HEK293 (cell line): ENCODE measurements at regions not wholly inside any gene's neighbourhood (a gene's known extent, or its start where the extent isn't known, plus 50 kb on each side); places are given as distances from the start of the nearest gene placed in this dataset.

ENCODE experiments used
- CTCF ChIA-PET: fragments of 350-600 bp; formaldehyde crosslinking; extraction: SDS; loops from one replicate; lab custom pipeline; 2021; ENCODE audit warnings: antibody characterized with exemption; lab: Yijun Ruan, JAX
- POLR2A ChIA-PET: fragments of 300-600 bp; formaldehyde crosslinking; extraction: SDS; loops from one replicate; lab custom pipeline; 2020; ENCODE audit warnings: antibody characterized with exemption, inconsistent platforms; lab: Yijun Ruan, JAX
- H3K27ac ChIP-seq: fragments of 200-500 bp; sonication (Bioruptor generic); 2 replicates; pipeline ENCODE4 v1.5.1; 2014; ENCODE audit warnings: low read depth, low read length, control low read depth, inconsistent platforms; ENCODE audit errors: extremely low read depth
- H3K36me3 ChIP-seq, 2 experiments: fragments of 200-500 bp in 1 of 2; sonication (Bioruptor generic) in 1 of 2; 1 replicate in 1 of 2; 2 replicates in 1 of 2; pipeline ENCODE4 v1.5.1; 2014 to 2017; ENCODE audit warnings: inconsistent platforms in 2 of 2, low read length in 2 of 2; ENCODE audit not compliant: control insufficient read depth in 2 of 2, insufficient read depth in 1 of 2
- H3K4me1 ChIP-seq: fragments of 200-500 bp; sonication (Bioruptor generic); 2 replicates; pipeline ENCODE4 v1.5.1; 2014; ENCODE audit warnings: mild to moderate bottlenecking, low read length, inconsistent platforms; ENCODE audit not compliant: control insufficient read depth, insufficient read depth
- H3K4me3 ChIP-seq: 2 replicates; pipeline ENCODE4 v1.5.1; 2011; ENCODE audit warnings: low read depth, mild to moderate bottlenecking, control low read depth, low read length, moderate library complexity
- H3K9me3 ChIP-seq: fragments of 200-500 bp; sonication (Bioruptor generic); 2 replicates; pipeline ENCODE4 v1.5.1; 2014; ENCODE audit warnings: low read depth, low read length, inconsistent platforms; ENCODE audit not compliant: control insufficient read depth, insufficient read depth
- KLF1 ChIP-seq: fragments of 450-650 bp; formaldehyde crosslinking; IDR thresholded peaks from 2 replicates; pipeline ENCODE4 v1.5.1; 2016; ENCODE audit warnings: missing biosample characterization, missing genetic modification characterization
- KLF17 ChIP-seq: fragments of 450-650 bp; formaldehyde crosslinking; IDR thresholded peaks from 2 replicates; pipeline ENCODE4 v1.5.1; 2016; ENCODE audit warnings: missing biosample characterization, missing genetic modification characterization
- YY1 ChIP-seq: fragments of 450-650 bp; formaldehyde crosslinking; IDR thresholded peaks from 2 replicates; pipeline ENCODE4 v1.5.1; 2018; ENCODE audit warnings: missing biosample characterization, missing genetic modification characterization
- ZBTB48 ChIP-seq: fragments of 450-650 bp; formaldehyde crosslinking; IDR thresholded peaks from 2 replicates; pipeline ENCODE4 v1.5.1; 2016; ENCODE audit warnings: missing biosample characterization, missing genetic modification characterization
- ZFHX2 ChIP-seq: fragments of 450-650 bp; formaldehyde crosslinking; conservative IDR thresholded peaks from 2 replicates; pipeline ENCODE4 v1.5.1; 2016; ENCODE audit warnings: missing biosample characterization, missing genetic modification characterization
- ZFP37 ChIP-seq: fragments of 450-650 bp; formaldehyde crosslinking; IDR thresholded peaks from 2 replicates; pipeline ENCODE4 v1.5.1; 2016; ENCODE audit warnings: missing biosample characterization, missing genetic modification characterization
- ZNF114 ChIP-seq: fragments of 450-650 bp; formaldehyde crosslinking; IDR thresholded peaks from 2 replicates; pipeline ENCODE4 v1.5.0; 2017; ENCODE audit warnings: missing biosample characterization, missing genetic modification characterization
- ZNF121 ChIP-seq: fragments of 450-650 bp; formaldehyde crosslinking; IDR thresholded peaks from 2 replicates; pipeline ENCODE4 v1.5.1; 2016; ENCODE audit warnings: missing biosample characterization, missing genetic modification characterization
- ZNF366 ChIP-seq: fragments of 450-650 bp; formaldehyde crosslinking; conservative IDR thresholded peaks from 2 replicates; pipeline ENCODE4 v1.5.1; 2016; ENCODE audit warnings: missing biosample characterization, missing genetic modification characterization
- ZNF398 ChIP-seq: fragments of 450-650 bp; formaldehyde crosslinking; IDR thresholded peaks from 2 replicates; pipeline ENCODE4 v1.5.1; 2017; ENCODE audit warnings: missing biosample characterization, missing genetic modification characterization
- ZNF529 ChIP-seq: fragments of 450-650 bp; formaldehyde crosslinking; IDR thresholded peaks from 2 replicates; pipeline ENCODE4 v1.5.1; 2017; ENCODE audit warnings: missing genetic modification characterization, missing biosample characterization; ENCODE audit not compliant: insufficient replicate concordance
- ZNF561 ChIP-seq: fragments of 450-650 bp; IDR thresholded peaks from 2 replicates; pipeline ENCODE4 v1.5.1; 2018; ENCODE audit warnings: missing biosample characterization, missing genetic modification characterization, borderline replicate concordance
- ZNF621 ChIP-seq: fragments of 450-650 bp; formaldehyde crosslinking; IDR thresholded peaks from 2 replicates; pipeline ENCODE4 v1.5.1; 2017; ENCODE audit warnings: missing biosample characterization, missing genetic modification characterization
- ZNF624 ChIP-seq: fragments of 450-650 bp; formaldehyde crosslinking; IDR thresholded peaks from 2 replicates; pipeline ENCODE4 v1.5.1; 2017; ENCODE audit warnings: missing biosample characterization, missing genetic modification characterization
- ZNF629 ChIP-seq: fragments of 450-650 bp; formaldehyde crosslinking; IDR thresholded peaks from 2 replicates; pipeline ENCODE4 v1.5.1; 2017; ENCODE audit warnings: missing biosample characterization, missing genetic modification characterization
- ZNF785 ChIP-seq: fragments of 450-650 bp; formaldehyde crosslinking; IDR thresholded peaks from 2 replicates; pipeline ENCODE4 v1.5.1; 2016; ENCODE audit warnings: missing biosample characterization, missing genetic modification characterization
- TF ChIP-seq, protein P1 (sequence below): fragments of 450-650 bp; formaldehyde crosslinking; IDR thresholded peaks from 2 replicates; pipeline ENCODE4 v1.5.1; 2016; ENCODE audit warnings: missing biosample characterization, missing genetic modification characterization, borderline replicate concordance
- TF ChIP-seq, protein P2 (sequence below): fragments of 450-650 bp; formaldehyde crosslinking; IDR thresholded peaks from 2 replicates; pipeline ENCODE4 v1.5.1; 2016; ENCODE audit warnings: missing biosample characterization, missing genetic modification characterization
- TF ChIP-seq, protein P3 (sequence below): fragments of 450-650 bp; formaldehyde crosslinking; IDR thresholded peaks from 2 replicates; pipeline ENCODE4 v1.5.1; 2016; ENCODE audit warnings: missing biosample characterization, missing genetic modification characterization
- TF ChIP-seq, protein P4 (sequence below): fragments of 450-650 bp; IDR thresholded peaks from 2 replicates; pipeline ENCODE4 v1.5.1; 2018; ENCODE audit warnings: missing biosample characterization, missing genetic modification characterization

DNA sequence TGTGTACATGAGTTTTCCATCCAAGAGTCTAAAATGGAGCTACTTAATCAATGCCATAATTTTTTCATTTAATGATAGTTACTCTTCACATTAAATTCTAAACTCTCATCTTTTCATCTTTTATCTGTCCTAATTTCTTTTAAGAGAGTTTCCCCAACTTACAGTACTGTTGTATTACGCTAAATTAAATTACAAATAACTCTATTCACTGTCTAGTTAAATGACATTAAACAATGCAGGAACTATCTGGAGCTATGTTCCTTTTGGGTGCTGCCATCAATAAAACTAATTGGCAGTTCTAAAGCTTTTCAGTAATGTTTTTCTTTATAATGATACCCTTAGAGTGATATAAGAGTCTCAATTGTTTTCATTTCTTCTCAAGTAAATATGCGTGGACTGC is 227.6 kb downstream of the ANKRD50 start (continued):
- TF ChIP-seq KLF17 (tag by site-specific recombination) (no peak), ZNF621 (tag by site-specific recombination) (no peak), ZNF629 (no peak), ZNF114 (tag by site-specific recombination) (no peak), YY1 (tag by site-specific recombination) (no peak)
- TF ChIP-seq, protein P1, sequence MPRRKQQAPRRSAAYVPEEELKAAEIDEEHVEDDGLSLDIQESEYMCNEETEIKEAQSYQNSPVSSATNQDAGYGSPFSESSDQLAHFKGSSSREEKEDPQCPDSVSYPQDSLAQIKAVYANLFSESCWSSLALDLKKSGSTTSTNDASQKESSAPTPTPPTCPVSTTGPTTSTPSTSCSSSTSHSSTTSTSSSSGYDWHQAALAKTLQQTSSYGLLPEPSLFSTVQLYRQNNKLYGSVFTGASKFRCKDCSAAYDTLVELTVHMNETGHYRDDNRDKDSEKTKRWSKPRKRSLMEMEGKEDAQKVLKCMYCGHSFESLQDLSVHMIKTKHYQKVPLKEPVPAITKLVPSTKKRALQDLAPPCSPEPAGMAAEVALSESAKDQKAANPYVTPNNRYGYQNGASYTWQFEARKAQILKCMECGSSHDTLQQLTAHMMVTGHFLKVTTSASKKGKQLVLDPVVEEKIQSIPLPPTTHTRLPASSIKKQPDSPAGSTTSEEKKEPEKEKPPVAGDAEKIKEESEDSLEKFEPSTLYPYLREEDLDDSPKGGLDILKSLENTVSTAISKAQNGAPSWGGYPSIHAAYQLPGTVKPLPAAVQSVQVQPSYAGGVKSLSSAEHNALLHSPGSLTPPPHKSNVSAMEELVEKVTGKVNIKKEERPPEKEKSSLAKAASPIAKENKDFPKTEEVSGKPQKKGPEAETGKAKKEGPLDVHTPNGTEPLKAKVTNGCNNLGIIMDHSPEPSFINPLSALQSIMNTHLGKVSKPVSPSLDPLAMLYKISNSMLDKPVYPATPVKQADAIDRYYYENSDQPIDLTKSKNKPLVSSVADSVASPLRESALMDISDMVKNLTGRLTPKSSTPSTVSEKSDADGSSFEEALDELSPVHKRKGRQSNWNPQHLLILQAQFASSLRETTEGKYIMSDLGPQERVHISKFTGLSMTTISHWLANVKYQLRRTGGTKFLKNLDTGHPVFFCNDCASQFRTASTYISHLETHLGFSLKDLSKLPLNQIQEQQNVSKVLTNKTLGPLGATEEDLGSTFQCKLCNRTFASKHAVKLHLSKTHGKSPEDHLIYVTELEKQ: no peak
- TF ChIP-seq, protein P2, sequence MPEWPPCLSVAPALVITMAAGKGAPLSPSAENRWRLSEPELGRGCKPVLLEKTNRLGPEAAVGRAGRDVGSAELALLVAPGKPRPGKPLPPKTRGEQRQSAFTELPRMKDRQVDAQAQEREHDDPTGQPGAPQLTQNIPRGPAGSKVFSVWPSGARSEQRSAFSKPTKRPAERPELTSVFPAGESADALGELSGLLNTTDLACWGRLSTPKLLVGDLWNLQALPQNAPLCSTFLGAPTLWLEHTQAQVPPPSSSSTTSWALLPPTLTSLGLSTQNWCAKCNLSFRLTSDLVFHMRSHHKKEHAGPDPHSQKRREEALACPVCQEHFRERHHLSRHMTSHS: no peak
- TF ChIP-seq, all 188 proteins: peak for 0

DNA sequence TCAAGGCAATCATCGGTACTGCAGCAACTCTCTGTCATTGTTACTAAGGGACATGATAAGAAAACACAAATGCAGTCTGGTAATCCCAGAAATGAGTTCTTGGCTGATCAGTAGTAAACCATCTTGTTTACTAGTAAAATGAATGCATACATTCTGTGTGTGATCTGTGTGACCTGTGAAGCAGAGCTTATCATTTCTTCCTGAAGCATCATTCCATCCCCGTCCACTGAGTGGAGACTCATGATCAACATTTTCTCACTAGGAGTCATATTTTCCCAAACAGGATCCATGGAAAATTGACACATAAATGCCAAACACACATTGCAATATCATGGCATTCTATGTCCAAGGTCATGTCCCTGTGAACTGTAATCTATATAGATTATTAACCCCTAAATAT is 226.1 kb downstream of the ANKRD50 start:
- POLR2A ChIA-PET: no interaction called here
- no peak for TF ChIP-seq ZNF366 (tag by site-specific recombination)
- TF ChIP-seq, protein P3, sequence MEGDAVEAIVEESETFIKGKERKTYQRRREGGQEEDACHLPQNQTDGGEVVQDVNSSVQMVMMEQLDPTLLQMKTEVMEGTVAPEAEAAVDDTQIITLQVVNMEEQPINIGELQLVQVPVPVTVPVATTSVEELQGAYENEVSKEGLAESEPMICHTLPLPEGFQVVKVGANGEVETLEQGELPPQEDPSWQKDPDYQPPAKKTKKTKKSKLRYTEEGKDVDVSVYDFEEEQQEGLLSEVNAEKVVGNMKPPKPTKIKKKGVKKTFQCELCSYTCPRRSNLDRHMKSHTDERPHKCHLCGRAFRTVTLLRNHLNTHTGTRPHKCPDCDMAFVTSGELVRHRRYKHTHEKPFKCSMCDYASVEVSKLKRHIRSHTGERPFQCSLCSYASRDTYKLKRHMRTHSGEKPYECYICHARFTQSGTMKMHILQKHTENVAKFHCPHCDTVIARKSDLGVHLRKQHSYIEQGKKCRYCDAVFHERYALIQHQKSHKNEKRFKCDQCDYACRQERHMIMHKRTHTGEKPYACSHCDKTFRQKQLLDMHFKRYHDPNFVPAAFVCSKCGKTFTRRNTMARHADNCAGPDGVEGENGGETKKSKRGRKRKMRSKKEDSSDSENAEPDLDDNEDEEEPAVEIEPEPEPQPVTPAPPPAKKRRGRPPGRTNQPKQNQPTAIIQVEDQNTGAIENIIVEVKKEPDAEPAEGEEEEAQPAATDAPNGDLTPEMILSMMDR (tag by site-specific recombination): no peak
- TF ChIP-seq ZNF785: no peak
- TF ChIP-seq ZNF121 (tag by site-specific recombination): no peak
- TF ChIP-seq ZNF561 (tag by site-specific recombination): no peak
- no peak for TF ChIP-seq KLF1 (tag by site-specific recombination)
- TF ChIP-seq ZNF398 (tag by site-specific recombination): no peak
- TF ChIP-seq ZNF624: no peak
- TF ChIP-seq, protein P4, sequence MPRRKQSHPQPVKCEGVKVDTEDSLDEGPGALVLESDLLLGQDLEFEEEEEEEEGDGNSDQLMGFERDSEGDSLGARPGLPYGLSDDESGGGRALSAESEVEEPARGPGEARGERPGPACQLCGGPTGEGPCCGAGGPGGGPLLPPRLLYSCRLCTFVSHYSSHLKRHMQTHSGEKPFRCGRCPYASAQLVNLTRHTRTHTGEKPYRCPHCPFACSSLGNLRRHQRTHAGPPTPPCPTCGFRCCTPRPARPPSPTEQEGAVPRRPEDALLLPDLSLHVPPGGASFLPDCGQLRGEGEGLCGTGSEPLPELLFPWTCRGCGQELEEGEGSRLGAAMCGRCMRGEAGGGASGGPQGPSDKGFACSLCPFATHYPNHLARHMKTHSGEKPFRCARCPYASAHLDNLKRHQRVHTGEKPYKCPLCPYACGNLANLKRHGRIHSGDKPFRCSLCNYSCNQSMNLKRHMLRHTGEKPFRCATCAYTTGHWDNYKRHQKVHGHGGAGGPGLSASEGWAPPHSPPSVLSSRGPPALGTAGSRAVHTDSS (tag by site-specific recombination): no peak
- TF ChIP-seq ZNF529: no peak
- TF ChIP-seq ZFHX2 (tag by site-specific recombination): no peak
- no peak for TF ChIP-seq ZFP37 (tag by site-specific recombination)
- no peak for TF ChIP-seq ZBTB48
- Histone ChIP-seq H3K4me3 (no peak overlapping the region), H3K36me3 (no peaks in the 10 kb centered on the region), H3K4me1 (no peaks in the 10 kb centered on the region), H3K9me3 (no peaks in the 10 kb centered on the region), H3K27ac (no peak overlapping the region)
- CTCF ChIA-PET: interaction anchor here (0.6 kb wide), 2 partner anchors 52 to 313 kb away, joined by 3 read pairs; no protein-coding TSS in a partner anchor
